ENCODE measurements at regions not wholly inside any gene's neighbourhood (a gene's known extent, or its start where the extent isn't known, plus 50 kb on each side); places are given as distances from the start of the nearest gene placed in this dataset.

- Histone ChIP-seq H3K4me3 (ENCODE audit: low read length) (no peak overlapping the region), H3K27me3 (ENCODE audit: control insufficient read depth, insufficient read depth, low read length, poor library complexity, severe bottlenecking) (no peaks in the 10 kb centered on the region), H3K4me1 (ENCODE audit: control insufficient read depth, insufficient read depth, low read length) (no peaks in the 10 kb centered on the region), H3K9ac (ENCODE audit: extremely low read depth, low read length, poor library complexity, severe bottlenecking) (no peak overlapping the region), H3K36me3 (ENCODE audit: control insufficient read depth, insufficient read depth, low read length) (no peaks in the 10 kb centered on the region), H3K9me3 (ENCODE audit: control insufficient read depth, low read length) (no peaks in the 10 kb centered on the region), H3K27ac (ENCODE audit: low read depth, low read length) (no peak overlapping the region)
- H3K36me3 Mint-ChIP-seq (ENCODE audit: low read depth): no peaks in the 10 kb centered on the region
- H3K9me3 Mint-ChIP-seq: no peaks in the 10 kb centered on the region
- H3K27me3 Mint-ChIP-seq (ENCODE audit: insufficient read depth): no peaks in the 10 kb centered on the region
- no peaks in the 10 kb centered on the region for H3K4me1 Mint-ChIP-seq
- WGBS, 2 experiments (ENCODE audit: insufficient coverage in 1 of 2, insufficient read length in 1 of 2): 80 to 86% methylated on average over 1 of the region's 2 CpGs
- TF ChIP-seq CTCF (conservative IDR thresholded peaks at IDR 0.05): no peak
- H3K4me3 Mint-ChIP-seq: no peak overlapping the region
- DNase-seq: no peak
- H3K27ac Mint-ChIP-seq: no peak overlapping the region
Observed at GRCh38 chr12:82574191-82574590, 112.5 kb upstream of the TMTC2 start.

- H3K9me3 ChIP-seq (ENCODE audit: control insufficient read depth, low read length): no peaks in the 10 kb centered on the region
- H3K9me3 Mint-ChIP-seq: no peaks in the 10 kb centered on the region
- no peak for DNase-seq
- H3K27me3 ChIP-seq (ENCODE audit: control insufficient read depth, insufficient read depth, low read length, poor library complexity, severe bottlenecking): no peaks in the 10 kb centered on the region
- H3K4me3 ChIP-seq (ENCODE audit: low read length): no peak overlapping the region
- WGBS, 2 experiments (ENCODE audit: insufficient coverage in 1 of 2, insufficient read length in 1 of 2): 75% methylated on average over 1 of the region's 2 CpGs; no CpG with 5 or more reads in 1 of the 2 experiments
- no peak overlapping the region for H3K9ac ChIP-seq (ENCODE audit: extremely low read depth, low read length, poor library complexity, severe bottlenecking)
- no peak overlapping the region for H3K27ac ChIP-seq (ENCODE audit: low read depth, low read length)
- TF ChIP-seq CTCF (conservative IDR thresholded peaks at IDR 0.05): no peak
- H3K4me1 Mint-ChIP-seq: no peaks in the 10 kb centered on the region
- H3K4me1 ChIP-seq (ENCODE audit: control insufficient read depth, insufficient read depth, low read length): no peaks in the 10 kb centered on the region
- H3K36me3 ChIP-seq (ENCODE audit: control insufficient read depth, insufficient read depth, low read length): no peaks in the 10 kb centered on the region
- no peak overlapping the region for H3K27ac Mint-ChIP-seq
- H3K36me3 Mint-ChIP-seq (ENCODE audit: low read depth): no peaks in the 10 kb centered on the region
- no peak overlapping the region for H3K4me3 Mint-ChIP-seq
- no peaks in the 10 kb centered on the region for H3K27me3 Mint-ChIP-seq (ENCODE audit: insufficient read depth)
Observed at GRCh38 chr12:82578725-82579124, 108.0 kb upstream of the TMTC2 start.

GRCh38 chr12:82583756-82584155 lies 103.0 kb upstream of the TMTC2 start:
- Mint-ChIP-seq H3K4me3 (no peak overlapping the region), H3K27me3 (ENCODE audit: insufficient read depth) (no peaks in the 10 kb centered on the region), H3K4me1 (no peaks in the 10 kb centered on the region), H3K27ac (no peak overlapping the region), H3K36me3 (ENCODE audit: low read depth) (no peaks in the 10 kb centered on the region), H3K9me3 (peaks cover 6% of the 10 kb centered on the region)
- Histone ChIP-seq H3K4me1 (ENCODE audit: control insufficient read depth, insufficient read depth, low read length) (no peaks in the 10 kb centered on the region), H3K27me3 (ENCODE audit: control insufficient read depth, insufficient read depth, low read length, poor library complexity, severe bottlenecking) (no peaks in the 10 kb centered on the region), H3K9me3 (ENCODE audit: control insufficient read depth, low read length) (no peaks in the 10 kb centered on the region), H3K4me3 (ENCODE audit: low read length) (no peak overlapping the region), H3K27ac (ENCODE audit: low read depth, low read length) (no peak overlapping the region), H3K9ac (ENCODE audit: extremely low read depth, low read length, poor library complexity, severe bottlenecking) (no peak overlapping the region), H3K36me3 (ENCODE audit: control insufficient read depth, insufficient read depth, low read length) (no peaks in the 10 kb centered on the region)
- 100% methylated on average over 1 of the region's 1 CpG; no CpG with 5 or more reads in 1 of the 2 experiments for WGBS, 2 experiments (ENCODE audit: insufficient coverage in 1 of 2, insufficient read length in 1 of 2)
- no peak for DNase-seq
- TF ChIP-seq CTCF (conservative IDR thresholded peaks at IDR 0.05): no peak

Data from endodermal cell (in vitro differentiated cells).